ENCODE measurements at regions not wholly inside any gene's neighbourhood (a gene's known extent, or its start where the extent isn't known, plus 50 kb on each side); places are given as distances from the start of the nearest gene placed in this dataset.
A peak's percentile ranks its signal among the peaks of the same experiment; 100 is the strongest.

DNA sequence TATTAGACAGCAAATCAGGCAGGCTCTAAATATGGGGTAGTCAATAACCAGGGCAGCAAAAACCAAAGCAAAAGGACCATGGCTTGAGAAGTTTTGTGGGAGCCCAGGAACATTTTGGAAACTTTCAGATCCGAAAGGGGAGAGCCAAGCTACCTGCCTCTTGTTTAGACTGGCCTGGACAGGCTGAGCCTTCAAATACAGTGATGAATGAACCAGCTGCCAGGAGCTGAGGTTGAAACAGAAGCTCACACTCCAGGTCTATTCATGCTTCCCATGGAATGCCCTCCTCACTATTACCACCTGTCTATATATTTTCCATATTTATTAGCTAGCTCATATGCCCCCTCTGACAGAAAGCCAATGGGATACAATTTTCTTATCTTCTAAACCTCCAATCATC, 150.8 kb upstream of the SLC44A1 start:
- Histone ChIP-seq H3K27ac (ENCODE audit: low read depth, low read length) (no peak overlapping the region), H2AK5ac (ENCODE audit: low read length) (no peak overlapping the region), H3K4me1 (ENCODE audit: control insufficient read depth, low read depth, low read length) (no peaks in the 10 kb centered on the region), H3K79me2 (ENCODE audit: control insufficient read depth, insufficient read depth, low read length) (no peaks in the 10 kb centered on the region), H3K18ac (ENCODE audit: low read length) (no peak overlapping the region), H3K4me2 (ENCODE audit: low read length) (no peak overlapping the region), H4K8ac (ENCODE audit: low read depth, low read length) (no peak overlapping the region), H2BK15ac (replicated peaks; ENCODE audit: low read depth) (no peak overlapping the region), H3K36me3 (ENCODE audit: control insufficient read depth, insufficient read depth, low read length) (no peaks in the 10 kb centered on the region), H3K4me3 (ENCODE audit: low read length) (no peak overlapping the region), H3K9ac (ENCODE audit: low read length) (no peak overlapping the region), H3K56ac (ENCODE audit: low read length) (no peak overlapping the region), H3K27me3 (ENCODE audit: insufficient read depth, low read length, poor library complexity) (no peaks in the 10 kb centered on the region), H3K23ac (ENCODE audit: low read length) (no peak overlapping the region), H3K79me1 (ENCODE audit: low read length) (no peaks in the 10 kb centered on the region), H4K5ac (ENCODE audit: low read length) (no peak overlapping the region), H3K4ac (ENCODE audit: low read depth, low read length) (no peak overlapping the region), H2BK5ac (ENCODE audit: low read length) (no peak overlapping the region), H2BK120ac (ENCODE audit: low read depth, low read length) (no peak overlapping the region)
- WGBS (ENCODE audit: extremely low coverage, insufficient coverage, low lambda C conversion rate), result no CpG with 5 or more reads among the region's 1 CpG
- DNase-seq, result no peak

DNA sequence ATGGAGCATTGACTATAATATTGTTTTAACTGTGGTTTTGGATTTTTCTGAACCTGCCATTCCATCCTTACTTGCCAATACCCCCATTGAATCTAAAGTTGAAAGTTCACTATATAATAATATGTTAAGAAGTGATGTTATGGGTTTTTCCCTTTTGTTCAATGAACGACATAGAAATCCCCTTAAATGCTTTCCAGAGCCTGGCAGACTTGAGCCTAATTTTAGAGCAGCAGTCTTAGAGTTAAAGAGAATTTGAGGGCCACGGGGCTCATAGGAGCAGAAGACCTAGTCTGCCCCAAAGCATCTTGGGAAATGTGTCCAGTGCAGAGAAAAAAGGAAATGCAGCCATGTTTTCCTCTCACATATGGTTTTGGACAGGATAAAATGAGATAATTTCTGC, 146.1 kb upstream of the SLC44A1 start:
- H2BK15ac ChIP-seq (replicated peaks; ENCODE audit: low read depth), result no peak overlapping the region
- H4K8ac ChIP-seq (ENCODE audit: low read depth, low read length), result no peak overlapping the region
- no peaks in the 10 kb centered on the region for H3K79me1 ChIP-seq (ENCODE audit: low read length)
- no peak overlapping the region for H2AK5ac ChIP-seq (ENCODE audit: low read length)
- H3K23ac ChIP-seq (ENCODE audit: low read length), result no peak overlapping the region
- DNase-seq, result no peak
- no peak overlapping the region for H4K5ac ChIP-seq (ENCODE audit: low read length)
- no peak overlapping the region for H2BK5ac ChIP-seq (ENCODE audit: low read length)
- no peak overlapping the region for H3K18ac ChIP-seq (ENCODE audit: low read length)
- H3K4me2 ChIP-seq (ENCODE audit: low read length), result no peak overlapping the region
- no peak overlapping the region for H3K9ac ChIP-seq (ENCODE audit: low read length)
- H3K4me3 ChIP-seq (ENCODE audit: low read length), result no peak overlapping the region
- H3K4ac ChIP-seq (ENCODE audit: low read depth, low read length), result no peak overlapping the region
- H2BK120ac ChIP-seq (ENCODE audit: low read depth, low read length), result no peak overlapping the region
- no CpG with 5 or more reads among the region's 2 CpGs for WGBS (ENCODE audit: extremely low coverage, insufficient coverage, low lambda C conversion rate)
- H3K36me3 ChIP-seq (ENCODE audit: control insufficient read depth, insufficient read depth, low read length), result no peaks in the 10 kb centered on the region
- no peaks in the 10 kb centered on the region for H3K4me1 ChIP-seq (ENCODE audit: control insufficient read depth, low read depth, low read length)
- H3K79me2 ChIP-seq (ENCODE audit: control insufficient read depth, insufficient read depth, low read length), result no peaks in the 10 kb centered on the region
- H3K56ac ChIP-seq (ENCODE audit: low read length), result no peak overlapping the region
- no peaks in the 10 kb centered on the region for H3K27me3 ChIP-seq (ENCODE audit: insufficient read depth, low read length, poor library complexity)
- no peak overlapping the region for H3K27ac ChIP-seq (ENCODE audit: low read depth, low read length)

DNA sequence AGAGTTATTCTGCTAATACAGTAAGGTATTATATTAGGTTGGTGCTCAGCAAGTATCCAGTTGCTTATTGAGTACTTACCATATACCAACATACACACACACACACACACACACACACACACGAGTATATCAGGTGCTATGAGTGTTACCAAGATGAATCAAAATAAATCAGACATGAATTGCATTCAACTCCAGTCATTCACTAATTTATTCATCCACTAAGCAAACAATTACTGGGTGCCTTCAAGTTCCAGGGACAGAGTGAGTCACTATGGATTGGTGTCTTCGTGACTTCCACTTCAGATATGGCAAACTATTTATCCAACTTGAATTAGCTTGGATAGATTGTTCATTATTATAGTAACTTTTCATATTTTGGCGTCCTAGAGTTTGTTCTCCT, 140.7 kb upstream of the SLC44A1 start:
- H2AK5ac ChIP-seq (ENCODE audit: low read length), result no peak overlapping the region
- H3K4me3 ChIP-seq (ENCODE audit: low read length), result no peak overlapping the region
- H3K9ac ChIP-seq (ENCODE audit: low read length), result no peak overlapping the region
- H3K27me3 ChIP-seq (ENCODE audit: insufficient read depth, low read length, poor library complexity), result no peaks in the 10 kb centered on the region
- H4K8ac ChIP-seq (ENCODE audit: low read depth, low read length), result no peak overlapping the region
- no peaks in the 10 kb centered on the region for H3K36me3 ChIP-seq (ENCODE audit: control insufficient read depth, insufficient read depth, low read length)
- no peak overlapping the region for H3K23ac ChIP-seq (ENCODE audit: low read length)
- no peak for DNase-seq
- no peak overlapping the region for H3K56ac ChIP-seq (ENCODE audit: low read length)
- no peak overlapping the region for H4K5ac ChIP-seq (ENCODE audit: low read length)
- H3K18ac ChIP-seq (ENCODE audit: low read length), result no peak overlapping the region
- peak overlapping the region; percentile 3 for H2BK120ac ChIP-seq (ENCODE audit: low read depth, low read length)
- peaks cover 4% of the 10 kb centered on the region for H3K4me1 ChIP-seq (ENCODE audit: control insufficient read depth, low read depth, low read length)
- WGBS (ENCODE audit: extremely low coverage, insufficient coverage, low lambda C conversion rate), result no CpG with 5 or more reads among the region's 3 CpGs
- H2BK5ac ChIP-seq (ENCODE audit: low read length), result no peak overlapping the region
- H3K4ac ChIP-seq (ENCODE audit: low read depth, low read length), result no peak overlapping the region
- no peaks in the 10 kb centered on the region for H3K79me2 ChIP-seq (ENCODE audit: control insufficient read depth, insufficient read depth, low read length)
- no peak overlapping the region for H2BK15ac ChIP-seq (replicated peaks; ENCODE audit: low read depth)
- H3K79me1 ChIP-seq (ENCODE audit: low read length), result no peaks in the 10 kb centered on the region
- no peak overlapping the region for H3K4me2 ChIP-seq (ENCODE audit: low read length)
- peak overlapping the region; percentile 1 for H3K27ac ChIP-seq (ENCODE audit: low read depth, low read length)

DNA sequence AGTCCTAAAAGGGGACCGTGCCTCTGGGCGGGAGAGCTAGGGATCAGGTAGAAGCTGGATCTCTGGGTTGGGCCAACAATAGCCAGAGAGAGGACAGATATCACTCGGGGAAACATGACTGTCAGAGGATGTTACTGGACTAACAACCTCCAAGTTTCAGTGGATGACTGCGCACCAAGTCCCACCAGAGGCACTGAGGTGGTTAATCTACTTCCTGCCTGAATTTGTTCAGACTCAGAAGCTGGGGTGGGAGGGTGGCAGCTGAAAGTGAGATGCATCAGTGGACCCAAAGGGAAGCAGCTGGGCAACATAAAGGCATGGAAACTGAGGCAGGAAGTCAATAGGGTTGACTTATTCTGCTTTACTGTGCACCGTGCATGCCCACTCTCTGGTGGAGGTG, 130.1 kb upstream of the SLC44A1 start:
- DNase-seq, result no peak
- H3K4me1 ChIP-seq (ENCODE audit: control insufficient read depth, low read depth, low read length), result peaks cover 15% of the 10 kb centered on the region
- no peaks in the 10 kb centered on the region for H3K36me3 ChIP-seq (ENCODE audit: control insufficient read depth, insufficient read depth, low read length)
- H3K4me2 ChIP-seq (ENCODE audit: low read length), result no peak overlapping the region
- H2BK5ac ChIP-seq (ENCODE audit: low read length), result no peak overlapping the region
- H3K27ac ChIP-seq (ENCODE audit: low read depth, low read length), result no peak overlapping the region
- no peak overlapping the region for H4K8ac ChIP-seq (ENCODE audit: low read depth, low read length)
- H3K18ac ChIP-seq (ENCODE audit: low read length), result peak overlapping the region; percentile 6
- H3K23ac ChIP-seq (ENCODE audit: low read length), result no peak overlapping the region
- no CpG with 5 or more reads among the region's 5 CpGs for WGBS (ENCODE audit: extremely low coverage, insufficient coverage, low lambda C conversion rate)
- H3K79me1 ChIP-seq (ENCODE audit: low read length), result no peaks in the 10 kb centered on the region
- H2AK5ac ChIP-seq (ENCODE audit: low read length), result peak overlapping the region; percentile 95
- no peaks in the 10 kb centered on the region for H3K27me3 ChIP-seq (ENCODE audit: insufficient read depth, low read length, poor library complexity)
- H3K79me2 ChIP-seq (ENCODE audit: control insufficient read depth, insufficient read depth, low read length), result no peaks in the 10 kb centered on the region
- no peak overlapping the region for H3K4me3 ChIP-seq (ENCODE audit: low read length)
- H2BK120ac ChIP-seq (ENCODE audit: low read depth, low read length), result no peak overlapping the region
- H2BK15ac ChIP-seq (replicated peaks; ENCODE audit: low read depth), result no peak overlapping the region
- H3K4ac ChIP-seq (ENCODE audit: low read depth, low read length), result no peak overlapping the region
- H3K56ac ChIP-seq (ENCODE audit: low read length), result peak overlapping the region; percentile 63
- no peak overlapping the region for H3K9ac ChIP-seq (ENCODE audit: low read length)
- H4K5ac ChIP-seq (ENCODE audit: low read length), result no peak overlapping the region

DNA sequence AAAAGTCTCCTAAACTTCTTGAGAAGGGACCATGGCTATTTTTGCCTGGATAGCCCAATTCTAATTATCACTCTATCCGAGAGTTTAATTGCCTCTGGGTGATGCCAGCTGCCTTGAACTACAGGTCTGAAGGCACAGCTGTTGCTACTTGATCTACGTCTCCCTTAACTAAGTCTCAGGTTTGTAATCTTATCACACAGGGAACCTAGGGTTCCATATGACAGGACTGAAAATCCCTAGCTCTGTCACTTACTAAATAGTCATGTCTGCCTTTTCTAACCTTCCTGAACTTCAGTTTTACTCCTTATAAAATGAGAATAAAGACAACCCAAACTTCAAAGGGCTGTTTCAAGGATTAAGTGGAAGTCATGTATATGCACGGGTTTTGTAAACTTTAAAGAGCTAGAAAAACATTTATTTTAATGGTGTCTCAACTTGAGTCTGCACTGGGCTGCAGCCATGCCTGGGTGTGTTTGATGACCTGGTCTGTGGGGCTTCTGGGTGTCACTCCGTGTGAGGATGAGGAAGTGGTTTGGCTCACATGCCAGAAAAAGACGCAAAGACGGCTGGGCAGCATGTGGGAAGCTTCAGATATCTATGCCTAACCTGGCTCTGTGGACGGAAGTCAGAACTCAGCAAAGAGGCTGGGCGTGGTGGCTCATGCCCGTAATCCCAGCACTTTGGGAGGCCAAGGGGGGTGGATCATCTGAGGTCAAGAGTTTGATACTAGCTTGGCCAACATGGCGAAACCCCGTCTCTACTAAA, 129.3 kb upstream of the SLC44A1 start:
- H2BK120ac ChIP-seq (ENCODE audit: low read depth, low read length), result no peak overlapping the region

More for the DNA sequence above, 129.3 kb upstream of the SLC44A1 start:
- no peak overlapping the region for H3K4me3 ChIP-seq (ENCODE audit: low read length)
- H3K27ac ChIP-seq (ENCODE audit: low read depth, low read length), result no peak overlapping the region
- peak; percentile 58 for DNase-seq
- H3K36me3 ChIP-seq (ENCODE audit: control insufficient read depth, insufficient read depth, low read length), result no peaks in the 10 kb centered on the region
- H3K79me1 ChIP-seq (ENCODE audit: low read length), result no peaks in the 10 kb centered on the region
- no CpG with 5 or more reads among the region's 11 CpGs for WGBS (ENCODE audit: extremely low coverage, insufficient coverage, low lambda C conversion rate)
- no peak overlapping the region for H3K23ac ChIP-seq (ENCODE audit: low read length)
- no peak overlapping the region for H2BK5ac ChIP-seq (ENCODE audit: low read length)
- H3K79me2 ChIP-seq (ENCODE audit: control insufficient read depth, insufficient read depth, low read length), result no peaks in the 10 kb centered on the region
- H2BK15ac ChIP-seq (replicated peaks; ENCODE audit: low read depth), result no peak overlapping the region
- no peak overlapping the region for H3K4ac ChIP-seq (ENCODE audit: low read depth, low read length)
- H2AK5ac ChIP-seq (ENCODE audit: low read length), result no peak overlapping the region
- no peak overlapping the region for H3K9ac ChIP-seq (ENCODE audit: low read length)
- H3K27me3 ChIP-seq (ENCODE audit: insufficient read depth, low read length, poor library complexity), result no peaks in the 10 kb centered on the region
- H3K4me2 ChIP-seq (ENCODE audit: low read length), result no peak overlapping the region
- no peak overlapping the region for H3K18ac ChIP-seq (ENCODE audit: low read length)
- peaks cover 15% of the 10 kb centered on the region for H3K4me1 ChIP-seq (ENCODE audit: control insufficient read depth, low read depth, low read length)
- H4K8ac ChIP-seq (ENCODE audit: low read depth, low read length), result no peak overlapping the region
- peak overlapping the region; percentile 58 for H3K56ac ChIP-seq (ENCODE audit: low read length)
- H4K5ac ChIP-seq (ENCODE audit: low read length), result no peak overlapping the region

All from mesendoderm (in vitro differentiated cells).